ENCODE measurements at regions not wholly inside any gene's neighbourhood (a gene's known extent, or its start where the extent isn't known, plus 50 kb on each side); places are given as distances from the start of the nearest gene placed in this dataset.

GRCh38 chr14:58785701-58786100 lies 147.9 kb downstream of the DACT1 start:
- no peak for DNase-seq

GRCh38 chr14:58787592-58787991 lies 149.8 kb downstream of the DACT1 start:
- no peak for DNase-seq

GRCh38 chr14:58788655-58789503 lies 151.1 kb downstream of the DACT1 start:
- DNase-seq: no peak

GRCh38 chr14:58789736-58790135 lies 152.0 kb downstream of the DACT1 start:
- no peak for DNase-seq

GRCh38 chr14:58792416-58792815 lies 154.7 kb downstream of the DACT1 start:
- no peak for DNase-seq

GRCh38 chr14:58793131-58793740 lies 155.5 kb downstream of the DACT1 start:
- DNase-seq: no peak

GRCh38 chr14:58794993-58795762 lies 157.4 kb downstream of the DACT1 start:
- DNase-seq: no peak

- no peak for DNase-seq
Observed at GRCh38 chr14:58796242-58797009, 158.7 kb downstream of the DACT1 start.

GRCh38 chr14:58797010-58797429 lies 159.3 kb downstream of the DACT1 start:
- DNase-seq: no peak

- DNase-seq: no peak
Observed at GRCh38 chr14:58798173-58798572, 160.4 kb downstream of the DACT1 start.

- no peak for DNase-seq
Observed at GRCh38 chr14:58801086-58801485, 163.3 kb downstream of the DACT1 start.

GRCh38 chr14:58805057-58805456 lies 167.3 kb downstream of the DACT1 start:
- no peak for DNase-seq

- no peak for DNase-seq
Observed at GRCh38 chr14:58805605-58806409, 168.0 kb downstream of the DACT1 start.

GRCh38 chr14:58807191-58807590 lies 169.4 kb downstream of the DACT1 start:
- DNase-seq: no peak

GRCh38 chr14:58808828-58809227 lies 171.1 kb downstream of the DACT1 start:
- DNase-seq: no peak

GRCh38 chr14:58809520-58809919 lies 171.8 kb downstream of the DACT1 start:
- DNase-seq: no peak

GRCh38 chr14:58812050-58812910 lies 174.5 kb downstream of the DACT1 start:
- no peak for DNase-seq

- no peak for DNase-seq
Observed at GRCh38 chr14:58813745-58814144, 176.0 kb downstream of the DACT1 start.

- DNase-seq: no peak
Observed at GRCh38 chr14:58814466-58814865, 176.7 kb downstream of the DACT1 start.

- no peak for DNase-seq
Observed at GRCh38 chr14:58815161-58815701, 177.5 kb downstream of the DACT1 start.

GRCh38 chr14:58815794-58816193 lies 178.0 kb downstream of the DACT1 start:
- no peak for DNase-seq
